ENCODE measurements at regions not wholly inside any gene's neighbourhood (a gene's known extent, or its start where the extent isn't known, plus 50 kb on each side); places are given as distances from the start of the nearest gene placed in this dataset.

- no peak overlapping the region for H3K4me3 ChIP-seq (ENCODE audit: low read length)
- H3K36me3 ChIP-seq (ENCODE audit: low read depth, low read length): no peaks in the 10 kb centered on the region
- intact Hi-C loops (cut with micrococcal nuclease): no loop called here
- H4K20me1 ChIP-seq (ENCODE audit: low read length): no peaks in the 10 kb centered on the region
- POLR2A ChIA-PET (ENCODE audit: unreplicated experiment): no interaction called here
- H3K27me3 ChIP-seq (ENCODE audit: low read length): no peaks in the 10 kb centered on the region
- no peaks in the 10 kb centered on the region for H3F3A ChIP-seq (ENCODE audit: low read length, unreplicated experiment)
- no peaks in the 10 kb centered on the region for H3K4me1 ChIP-seq (ENCODE audit: insufficient read depth, low read length)
- CTCF ChIA-PET: no interaction called here
- TF ChIP-seq EZH2phosphoT487 (IDR thresholded peaks at IDR 0.05; ENCODE audit: borderline replicate concordance, low read length) (no peak), CTCF (conservative IDR thresholded peaks at IDR 0.05; ENCODE audit: low read depth, low read length) (no peak), EZH2 (IDR thresholded peaks at IDR 0.05; ENCODE audit: low read length, unreplicated experiment) (no peak)
- H3K9ac ChIP-seq (ENCODE audit: low read length): no peak overlapping the region
- H3K9me3 ChIP-seq (ENCODE audit: low read length): no peaks in the 10 kb centered on the region
- H3K79me2 ChIP-seq (ENCODE audit: low read length): no peaks in the 10 kb centered on the region
- no TSS peak for BruUV-seq (replicated peaks)
- ATAC-seq (no peak), DNase-seq (no peak)
- no peak overlapping the region for H3K4me2 ChIP-seq (ENCODE audit: low read length)
- no peaks in the 10 kb centered on the region for H3K9me2 ChIP-seq (replicated peaks; ENCODE audit: low read length)
- no peak overlapping the region for H2AFZ ChIP-seq (ENCODE audit: low read length)
- H3K27ac ChIP-seq (ENCODE audit: low read length): no peak overlapping the region
Measured at GRCh38 chr7:123348690-123349089, 148.9 kb upstream of the SLC13A1 start.

GRCh38 chr7:123346766-123347165 lies 147.0 kb upstream of the SLC13A1 start:
- no peaks in the 10 kb centered on the region for H4K20me1 ChIP-seq (ENCODE audit: low read length)
- no peak overlapping the region for H3K9ac ChIP-seq (ENCODE audit: low read length)
- H3K79me2 ChIP-seq (ENCODE audit: low read length): no peaks in the 10 kb centered on the region
- no peak for ATAC-seq
- ChIA-PET CTCF (no interaction called here), POLR2A (ENCODE audit: unreplicated experiment) (no interaction called here)
- no peak overlapping the region for H3K27ac ChIP-seq (ENCODE audit: low read length)
- TF ChIP-seq EZH2 (IDR thresholded peaks at IDR 0.05; ENCODE audit: low read length, unreplicated experiment) (no peak), CTCF (conservative IDR thresholded peaks at IDR 0.05; ENCODE audit: low read depth, low read length) (no peak), EZH2phosphoT487 (IDR thresholded peaks at IDR 0.05; ENCODE audit: borderline replicate concordance, low read length) (no peak)
- no peaks in the 10 kb centered on the region for H3K36me3 ChIP-seq (ENCODE audit: low read depth, low read length)
- no peaks in the 10 kb centered on the region for H3K9me3 ChIP-seq (ENCODE audit: low read length)
- no peaks in the 10 kb centered on the region for H3K27me3 ChIP-seq (ENCODE audit: low read length)
- no peak overlapping the region for H3K4me3 ChIP-seq (ENCODE audit: low read length)
- intact Hi-C loops (cut with micrococcal nuclease): no loop called here
- no peaks in the 10 kb centered on the region for H3K9me2 ChIP-seq (replicated peaks; ENCODE audit: low read length)
- no peaks in the 10 kb centered on the region for H3K4me1 ChIP-seq (ENCODE audit: insufficient read depth, low read length)
- no peak for DNase-seq
- no peak overlapping the region for H3K4me2 ChIP-seq (ENCODE audit: low read length)
- BruUV-seq (replicated peaks): no TSS peak
- H3F3A ChIP-seq (ENCODE audit: low read length, unreplicated experiment): no peaks in the 10 kb centered on the region
- H2AFZ ChIP-seq (ENCODE audit: low read length): no peak overlapping the region

- no peaks in the 10 kb centered on the region for H3K4me1 ChIP-seq (ENCODE audit: insufficient read depth, low read length)
- H3K4me2 ChIP-seq (ENCODE audit: low read length): no peak overlapping the region
- intact Hi-C loops (cut with micrococcal nuclease): no loop called here
- no peak overlapping the region for H3K4me3 ChIP-seq (ENCODE audit: low read length)
- TF ChIP-seq CTCF (conservative IDR thresholded peaks at IDR 0.05; ENCODE audit: low read depth, low read length) (no peak), EZH2 (IDR thresholded peaks at IDR 0.05; ENCODE audit: low read length, unreplicated experiment) (no peak), EZH2phosphoT487 (IDR thresholded peaks at IDR 0.05; ENCODE audit: borderline replicate concordance, low read length) (no peak)
- BruUV-seq (replicated peaks): no TSS peak
- no peak overlapping the region for H3K27ac ChIP-seq (ENCODE audit: low read length)
- no peak for DNase-seq
- no peaks in the 10 kb centered on the region for H3K36me3 ChIP-seq (ENCODE audit: low read depth, low read length)
- ChIA-PET CTCF (no interaction called here), POLR2A (ENCODE audit: unreplicated experiment) (no interaction called here)
- no peaks in the 10 kb centered on the region for H3K27me3 ChIP-seq (ENCODE audit: low read length)
- H3K9ac ChIP-seq (ENCODE audit: low read length): no peak overlapping the region
- no peak overlapping the region for H2AFZ ChIP-seq (ENCODE audit: low read length)
- H3K79me2 ChIP-seq (ENCODE audit: low read length): no peaks in the 10 kb centered on the region
- no peaks in the 10 kb centered on the region for H4K20me1 ChIP-seq (ENCODE audit: low read length)
- no peaks in the 10 kb centered on the region for H3K9me3 ChIP-seq (ENCODE audit: low read length)
- no peak for ATAC-seq
- H3F3A ChIP-seq (ENCODE audit: low read length, unreplicated experiment): no peaks in the 10 kb centered on the region
- H3K9me2 ChIP-seq (replicated peaks; ENCODE audit: low read length): no peaks in the 10 kb centered on the region
Measured at GRCh38 chr7:123343611-123344010, 143.8 kb upstream of the SLC13A1 start.

All from PC-3 (cell line).